Colonic mucosa (tissue), 4 donors: ENCODE measurements at regions not wholly inside any gene's neighbourhood (a gene's known extent, or its start where the extent isn't known, plus 50 kb on each side); places are given as distances from the start of the nearest gene placed in this dataset.

Experiments
- DNase-seq: peaks from one replicate; pipeline ENCODE4 v3.0.0-alpha.2; 2020
- H3K27ac ChIP-seq: fragments of 200-600 bp; one replicate; pipeline ENCODE4 v1.8.0; 2021
- H3K27me3 ChIP-seq: fragments of 200-600 bp; one replicate; pipeline ENCODE4 v1.8.0; 2021
- H3K36me3 ChIP-seq: fragments of 200-600 bp; one replicate; pipeline ENCODE4 v1.8.0; 2021
- H3K4me1 ChIP-seq: fragments of 200-600 bp; one replicate; pipeline ENCODE4 v1.8.0; 2021; ENCODE audit warnings: mild to moderate bottlenecking
- H3K4me3 ChIP-seq: fragments of 200-600 bp; one replicate; pipeline ENCODE4 v1.8.0; 2021
- H3K9ac ChIP-seq, 2 donors: one replicate each; pipeline ENCODE4 v1.7.0; 2013; ENCODE audit warnings: control low read depth in 2 of 2, low read depth in 2 of 2, low read length in 2 of 2
- H3K9me3 ChIP-seq: fragments of 200-600 bp; one replicate; pipeline ENCODE4 v1.8.0; 2021
- CTCF ChIP-seq: fragments of 200-600 bp; IDR thresholded peaks from one replicate; pipeline ENCODE4 v1.8.0; 2022; ENCODE audit warnings: antibody characterized with exemption, mild to moderate bottlenecking
- intact Hi-C: fragments of 100-400 bp; cut with DNase I; formaldehyde crosslinking; loops from one replicate; pipeline ENCODE4 v1.14.1; 2022
- donor health status: healthy.
- donor health status: DM: no; HTN: no; CAD: no.
- donor health status: DM: no; HTN: no; CAD: no.

- DNase-seq, result no peak
- Histone ChIP-seq H3K4me3 (no peak overlapping the region), H3K27ac (no peak overlapping the region), H3K27me3 (no peaks in the 10 kb centered on the region), H3K9ac (no peak overlapping the region), H3K4me1 (no peaks in the 10 kb centered on the region), H3K36me3 (no peaks in the 10 kb centered on the region), H3K9me3 (no peaks in the 10 kb centered on the region)
- no peak for TF ChIP-seq CTCF
- intact Hi-C loops, result no loop called here
Observed at GRCh38 chr4:27198971-27199370, 338.3 kb downstream of the STIM2 start.

GRCh38 chr4:27206009-27206408 is 345.4 kb downstream of the STIM2 start:
- Histone ChIP-seq H3K4me1 (no peaks in the 10 kb centered on the region), H3K9ac (no peak overlapping the region), H3K27me3 (no peaks in the 10 kb centered on the region), H3K9me3 (no peaks in the 10 kb centered on the region), H3K4me3 (no peak overlapping the region), H3K36me3 (no peaks in the 10 kb centered on the region), H3K27ac (no peak overlapping the region)
- DNase-seq, result no peak
- TF ChIP-seq CTCF, result no peak
- intact Hi-C loops, result no loop called here

- H3K27ac ChIP-seq, result no peak overlapping the region
- H3K36me3 ChIP-seq, result no peaks in the 10 kb centered on the region
- TF ChIP-seq CTCF, result no peak
- no peak for DNase-seq
- no peaks in the 10 kb centered on the region for H3K27me3 ChIP-seq
- no peak overlapping the region for H3K9ac ChIP-seq
- intact Hi-C loops, result no loop called here
- H3K4me3 ChIP-seq, result no peak overlapping the region
- no peaks in the 10 kb centered on the region for H3K9me3 ChIP-seq
- H3K4me1 ChIP-seq, result no peaks in the 10 kb centered on the region
Observed at GRCh38 chr4:27210956-27211355, 350.3 kb downstream of the STIM2 start.

- intact Hi-C loops, result no loop called here
- Histone ChIP-seq H3K27ac (no peak overlapping the region), H3K9ac (no peak overlapping the region), H3K4me1 (no peaks in the 10 kb centered on the region), H3K36me3 (no peaks in the 10 kb centered on the region), H3K27me3 (no peaks in the 10 kb centered on the region), H3K9me3 (no peaks in the 10 kb centered on the region), H3K4me3 (no peak overlapping the region)
- TF ChIP-seq CTCF, result no peak
- no peak for DNase-seq
Observed at GRCh38 chr4:27214010-27214409, 353.4 kb downstream of the STIM2 start.

- Histone ChIP-seq H3K9ac (no peak overlapping the region), H3K4me1 (no peaks in the 10 kb centered on the region), H3K27me3 (no peaks in the 10 kb centered on the region), H3K36me3 (no peaks in the 10 kb centered on the region), H3K4me3 (no peak overlapping the region), H3K27ac (no peak overlapping the region), H3K9me3 (no peaks in the 10 kb centered on the region)
- intact Hi-C loops, result no loop called here
- no peak for DNase-seq
- no peak for TF ChIP-seq CTCF
Observed at GRCh38 chr4:27215220-27215826, 354.7 kb downstream of the STIM2 start.
